MCF 10A (cell line): ENCODE measurements at regions not wholly inside any gene's neighbourhood (a gene's known extent, or its start where the extent isn't known, plus 50 kb on each side); places are given as distances from the start of the nearest gene placed in this dataset.

Experiments
- BruUV-seq: library from RNA; stranded (reverse); fragments of 400-500 nt; replicated peaks from 2 replicates; lab custom pipeline; 2021; lab: Mats Ljungman, UMichigan
- CTCF ChIA-PET: fragments of 300-600 bp; sonication (Branson Sonifier 250); formaldehyde crosslinking; extraction: SDS; loops from one replicate; lab custom pipeline; 2021; ENCODE audit warnings: antibody characterized with exemption, inconsistent platforms; lab: Yijun Ruan, JAX
- POLR2A ChIA-PET: fragments of 300-600, 350-650 bp; sonication (Branson Sonifier 250); formaldehyde crosslinking; extraction: SDS; loops from one replicate; lab custom pipeline; 2020; ENCODE audit warnings: antibody characterized with exemption, inconsistent platforms; lab: Yijun Ruan, JAX
- DNase-seq: peaks from one replicate; pipeline ENCODE4 v3.0.0-alpha.2; 2018; ENCODE audit not compliant: unreplicated experiment
- H3K27ac Mint-ChIP-seq: one replicate; pipeline ENCODE4 v1.8.0; 2022; ENCODE audit warnings: mild to moderate bottlenecking, low read depth, mixed read lengths; ENCODE audit not compliant: unreplicated experiment
- H3K27me3 Mint-ChIP-seq: one replicate; pipeline ENCODE4 v1.8.0; 2022; ENCODE audit warnings: mixed read lengths; ENCODE audit not compliant: insufficient read depth, unreplicated experiment
- H3K36me3 Mint-ChIP-seq: one replicate; pipeline ENCODE4 v1.8.0; 2022; ENCODE audit warnings: mild to moderate bottlenecking, moderate library complexity, mixed read lengths; ENCODE audit not compliant: insufficient read depth, unreplicated experiment
- H3K4me1 Mint-ChIP-seq: one replicate; pipeline ENCODE4 v1.8.0; 2022; ENCODE audit warnings: mixed read lengths; ENCODE audit not compliant: insufficient read depth, unreplicated experiment
- H3K4me3 Mint-ChIP-seq: one replicate; pipeline ENCODE4 v1.8.0; 2022; ENCODE audit warnings: mild to moderate bottlenecking, moderate library complexity, mixed read lengths; ENCODE audit not compliant: unreplicated experiment
- H3K9me3 Mint-ChIP-seq: one replicate; pipeline ENCODE4 v1.8.0; 2022; ENCODE audit warnings: mixed read lengths; ENCODE audit not compliant: unreplicated experiment
- CTCF ChIP-seq: fragments of 200-600 bp; IDR thresholded peaks from one replicate; pipeline ENCODE4 v1.8.0; 2022; ENCODE audit warnings: antibody characterized with exemption, mild to moderate bottlenecking; ENCODE audit not compliant: unreplicated experiment
- intact Hi-C: fragments of 100-400 bp; cut with micrococcal nuclease; formaldehyde crosslinking; loops from 2 replicates; pipeline ENCODE4 v1.14.1; 2022

- CTCF ChIA-PET = interaction anchor here (0.9 to 1.1 kb wide), 2 partner anchors 91 to 186 kb away, joined by 3 to 5 read pairs; no protein-coding TSS in a partner anchor
- Mint-ChIP-seq H3K4me3 (no peak overlapping the region), H3K9me3 (no peaks in the 10 kb centered on the region), H3K4me1 (no peaks in the 10 kb centered on the region), H3K36me3 (no peaks in the 10 kb centered on the region), H3K27ac (no peak overlapping the region), H3K27me3 (peaks cover 12% of the 10 kb centered on the region)
- TF ChIP-seq CTCF = no peak
- POLR2A ChIA-PET = no interaction called here
- BruUV-seq = no TSS peak
- intact Hi-C loops = no loop called here
- no peak for DNase-seq
Measured at GRCh38 chr11:69979632-69980031, 98.5 kb upstream of the ANO1 start.

GRCh38 chr11:69981119-69981784 is 96.9 kb upstream of the ANO1 start:
- Mint-ChIP-seq H3K4me1 (no peaks in the 10 kb centered on the region), H3K27me3 (peaks cover 17% of the 10 kb centered on the region), H3K27ac (no peak overlapping the region), H3K9me3 (no peaks in the 10 kb centered on the region), H3K4me3 (no peak overlapping the region), H3K36me3 (no peaks in the 10 kb centered on the region)
- ChIA-PET CTCF (no interaction called here), POLR2A (no interaction called here)
- no TSS peak for BruUV-seq
- intact Hi-C loops = no loop called here
- no peak for TF ChIP-seq CTCF
- DNase-seq = no peak

- DNase-seq = no peak
- POLR2A ChIA-PET = no interaction called here
- H3K27me3 Mint-ChIP-seq = peaks cover 31% of the 10 kb centered on the region
- no peaks in the 10 kb centered on the region for H3K4me1 Mint-ChIP-seq
- intact Hi-C loops = no loop called here
- no peak for TF ChIP-seq CTCF
- no peak overlapping the region for H3K4me3 Mint-ChIP-seq
- no TSS peak for BruUV-seq
- CTCF ChIA-PET = interaction anchor here (0.6 to 0.7 kb wide), 2 partner anchors 97 to 811 kb away, joined by 3 read pairs; no protein-coding TSS in a partner anchor
- no peak overlapping the region for H3K27ac Mint-ChIP-seq
- H3K36me3 Mint-ChIP-seq = no peaks in the 10 kb centered on the region
- H3K9me3 Mint-ChIP-seq = no peaks in the 10 kb centered on the region
Measured at GRCh38 chr11:69982690-69983570, 95.2 kb upstream of the ANO1 start.

- intact Hi-C loops = no loop called here
- Mint-ChIP-seq H3K36me3 (no peaks in the 10 kb centered on the region), H3K4me1 (no peaks in the 10 kb centered on the region), H3K4me3 (no peak overlapping the region), H3K27me3 (peaks cover 37% of the 10 kb centered on the region), H3K9me3 (no peaks in the 10 kb centered on the region), H3K27ac (no peak overlapping the region)
- no TSS peak for BruUV-seq
- DNase-seq = no peak
- ChIA-PET CTCF (interaction anchor here (0.7 kb wide), 1 partner anchor 811 kb away, joined by 3 read pairs; no protein-coding TSS in a partner anchor), POLR2A (no interaction called here)
- no peak for TF ChIP-seq CTCF
Measured at GRCh38 chr11:69983571-69983877, 94.6 kb upstream of the ANO1 start.
